B cell (primary cell): ENCODE measurements at regions not wholly inside any gene's neighbourhood (a gene's known extent, or its start where the extent isn't known, plus 50 kb on each side); places are given as distances from the start of the nearest gene placed in this dataset.

Experiments
- CTCF ChIP-seq: fragments of 200-600 bp; IDR thresholded peaks from one replicate; pipeline ENCODE4 v1.8.0; 2022; ENCODE audit warnings: antibody characterized with exemption, mild to moderate bottlenecking
- EZH2 ChIP-seq: IDR thresholded peaks from 2 replicates; pipeline ENCODE4 v1.6.1; 2012; ENCODE audit warnings: borderline replicate concordance, low read depth, mild to moderate bottlenecking, moderate library complexity, low read length; ENCODE audit not compliant: insufficient read depth, poor library complexity, severe bottlenecking

- no peak for TF ChIP-seq CTCF
- TF ChIP-seq EZH2, result no peak
These were observed 1597.1 kb upstream of the GOT2 start for GRCh38 chr16:60331168-60331567.
